GM23338 (cell line): ENCODE measurements at regions not wholly inside any gene's neighbourhood (a gene's known extent, or its start where the extent isn't known, plus 50 kb on each side); places are given as distances from the start of the nearest gene placed in this dataset.

Experiments used
- CREB1 ChIP-seq: fragments of 250-450 bp; sonication (Bioruptor Pico); IDR thresholded peaks from 2 replicates; pipeline ENCODE4 v1.5.0; 2020; ENCODE audit warnings: low read depth, mild to moderate bottlenecking, moderate library complexity
- EZH2 ChIP-seq: fragments of 200-600 bp; sonication (generic); IDR thresholded peaks from one replicate; pipeline ENCODE4 v1.8.0; 2017; ENCODE audit warnings: antibody characterized with exemption, mild to moderate bottlenecking, low read depth; ENCODE audit not compliant: unreplicated experiment
- JUNB ChIP-seq: IDR thresholded peaks from one replicate; pipeline ENCODE4 v1.6.1; 2016; ENCODE audit warnings: antibody characterized with exemption; ENCODE audit not compliant: unreplicated experiment
- NANOG ChIP-seq: IDR thresholded peaks from 2 replicates; pipeline ENCODE4 v1.6.1; 2016; ENCODE audit warnings: antibody characterized with exemption, borderline replicate concordance
- POLR2AphosphoS5 ChIP-seq: IDR thresholded peaks from 2 replicates; pipeline ENCODE4 v1.6.1; 2016; ENCODE audit warnings: antibody characterized with exemption, low read depth
- TF ChIP-seq, protein P1 (sequence below), 2 experiments: fragments of 200-600 bp in 1 of 2; sonication (generic) in 1 of 2; conservative IDR thresholded peaks; 2 replicates each; pipeline versions ENCODE4 v1.5.1 to v1.6.1; 2016 to 2017; ENCODE audit warnings: antibody characterized with exemption in 2 of 2, low read depth in 2 of 2, mild to moderate bottlenecking in 2 of 2, moderate library complexity in 1 of 2
- TF ChIP-seq, protein P2 (sequence below): fragments of 250-450 bp; sonication (Bioruptor Pico); IDR thresholded peaks from 2 replicates; pipeline ENCODE4 v1.5.0; 2020; ENCODE audit warnings: mild to moderate bottlenecking, moderate library complexity

DNA sequence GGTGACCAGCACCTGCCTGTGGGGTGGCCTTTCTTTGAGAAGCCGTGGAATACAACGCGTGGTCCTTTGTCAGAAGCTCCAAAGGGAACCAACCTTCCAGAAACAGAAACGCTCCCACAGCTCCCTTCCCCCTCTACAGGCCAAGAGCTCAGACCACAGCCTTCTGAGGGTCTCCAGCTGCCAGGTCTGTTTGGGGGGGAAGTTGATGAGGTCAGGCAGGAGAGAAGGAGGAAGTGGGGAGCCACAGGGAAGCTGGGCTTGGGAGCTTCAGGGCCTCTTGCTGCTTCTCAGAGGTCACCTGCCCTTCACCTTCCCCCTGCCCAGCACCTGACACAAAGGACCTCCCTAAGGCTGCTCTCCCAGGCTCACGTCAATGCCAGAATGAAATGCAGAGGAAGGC is 287.7 kb upstream of the ID2 start:
- TF ChIP-seq, protein P1, sequence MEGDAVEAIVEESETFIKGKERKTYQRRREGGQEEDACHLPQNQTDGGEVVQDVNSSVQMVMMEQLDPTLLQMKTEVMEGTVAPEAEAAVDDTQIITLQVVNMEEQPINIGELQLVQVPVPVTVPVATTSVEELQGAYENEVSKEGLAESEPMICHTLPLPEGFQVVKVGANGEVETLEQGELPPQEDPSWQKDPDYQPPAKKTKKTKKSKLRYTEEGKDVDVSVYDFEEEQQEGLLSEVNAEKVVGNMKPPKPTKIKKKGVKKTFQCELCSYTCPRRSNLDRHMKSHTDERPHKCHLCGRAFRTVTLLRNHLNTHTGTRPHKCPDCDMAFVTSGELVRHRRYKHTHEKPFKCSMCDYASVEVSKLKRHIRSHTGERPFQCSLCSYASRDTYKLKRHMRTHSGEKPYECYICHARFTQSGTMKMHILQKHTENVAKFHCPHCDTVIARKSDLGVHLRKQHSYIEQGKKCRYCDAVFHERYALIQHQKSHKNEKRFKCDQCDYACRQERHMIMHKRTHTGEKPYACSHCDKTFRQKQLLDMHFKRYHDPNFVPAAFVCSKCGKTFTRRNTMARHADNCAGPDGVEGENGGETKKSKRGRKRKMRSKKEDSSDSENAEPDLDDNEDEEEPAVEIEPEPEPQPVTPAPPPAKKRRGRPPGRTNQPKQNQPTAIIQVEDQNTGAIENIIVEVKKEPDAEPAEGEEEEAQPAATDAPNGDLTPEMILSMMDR (conservative IDR thresholded peaks at IDR 0.05; ENCODE audit: low read depth in 2 of 2) = no peak
- TF ChIP-seq EZH2 (no peak), POLR2AphosphoS5 (no peak), JUNB (no peak), NANOG (no peak), CREB1 (CRISPR knock-in tag) (no peak)
- TF ChIP-seq, protein P2, sequence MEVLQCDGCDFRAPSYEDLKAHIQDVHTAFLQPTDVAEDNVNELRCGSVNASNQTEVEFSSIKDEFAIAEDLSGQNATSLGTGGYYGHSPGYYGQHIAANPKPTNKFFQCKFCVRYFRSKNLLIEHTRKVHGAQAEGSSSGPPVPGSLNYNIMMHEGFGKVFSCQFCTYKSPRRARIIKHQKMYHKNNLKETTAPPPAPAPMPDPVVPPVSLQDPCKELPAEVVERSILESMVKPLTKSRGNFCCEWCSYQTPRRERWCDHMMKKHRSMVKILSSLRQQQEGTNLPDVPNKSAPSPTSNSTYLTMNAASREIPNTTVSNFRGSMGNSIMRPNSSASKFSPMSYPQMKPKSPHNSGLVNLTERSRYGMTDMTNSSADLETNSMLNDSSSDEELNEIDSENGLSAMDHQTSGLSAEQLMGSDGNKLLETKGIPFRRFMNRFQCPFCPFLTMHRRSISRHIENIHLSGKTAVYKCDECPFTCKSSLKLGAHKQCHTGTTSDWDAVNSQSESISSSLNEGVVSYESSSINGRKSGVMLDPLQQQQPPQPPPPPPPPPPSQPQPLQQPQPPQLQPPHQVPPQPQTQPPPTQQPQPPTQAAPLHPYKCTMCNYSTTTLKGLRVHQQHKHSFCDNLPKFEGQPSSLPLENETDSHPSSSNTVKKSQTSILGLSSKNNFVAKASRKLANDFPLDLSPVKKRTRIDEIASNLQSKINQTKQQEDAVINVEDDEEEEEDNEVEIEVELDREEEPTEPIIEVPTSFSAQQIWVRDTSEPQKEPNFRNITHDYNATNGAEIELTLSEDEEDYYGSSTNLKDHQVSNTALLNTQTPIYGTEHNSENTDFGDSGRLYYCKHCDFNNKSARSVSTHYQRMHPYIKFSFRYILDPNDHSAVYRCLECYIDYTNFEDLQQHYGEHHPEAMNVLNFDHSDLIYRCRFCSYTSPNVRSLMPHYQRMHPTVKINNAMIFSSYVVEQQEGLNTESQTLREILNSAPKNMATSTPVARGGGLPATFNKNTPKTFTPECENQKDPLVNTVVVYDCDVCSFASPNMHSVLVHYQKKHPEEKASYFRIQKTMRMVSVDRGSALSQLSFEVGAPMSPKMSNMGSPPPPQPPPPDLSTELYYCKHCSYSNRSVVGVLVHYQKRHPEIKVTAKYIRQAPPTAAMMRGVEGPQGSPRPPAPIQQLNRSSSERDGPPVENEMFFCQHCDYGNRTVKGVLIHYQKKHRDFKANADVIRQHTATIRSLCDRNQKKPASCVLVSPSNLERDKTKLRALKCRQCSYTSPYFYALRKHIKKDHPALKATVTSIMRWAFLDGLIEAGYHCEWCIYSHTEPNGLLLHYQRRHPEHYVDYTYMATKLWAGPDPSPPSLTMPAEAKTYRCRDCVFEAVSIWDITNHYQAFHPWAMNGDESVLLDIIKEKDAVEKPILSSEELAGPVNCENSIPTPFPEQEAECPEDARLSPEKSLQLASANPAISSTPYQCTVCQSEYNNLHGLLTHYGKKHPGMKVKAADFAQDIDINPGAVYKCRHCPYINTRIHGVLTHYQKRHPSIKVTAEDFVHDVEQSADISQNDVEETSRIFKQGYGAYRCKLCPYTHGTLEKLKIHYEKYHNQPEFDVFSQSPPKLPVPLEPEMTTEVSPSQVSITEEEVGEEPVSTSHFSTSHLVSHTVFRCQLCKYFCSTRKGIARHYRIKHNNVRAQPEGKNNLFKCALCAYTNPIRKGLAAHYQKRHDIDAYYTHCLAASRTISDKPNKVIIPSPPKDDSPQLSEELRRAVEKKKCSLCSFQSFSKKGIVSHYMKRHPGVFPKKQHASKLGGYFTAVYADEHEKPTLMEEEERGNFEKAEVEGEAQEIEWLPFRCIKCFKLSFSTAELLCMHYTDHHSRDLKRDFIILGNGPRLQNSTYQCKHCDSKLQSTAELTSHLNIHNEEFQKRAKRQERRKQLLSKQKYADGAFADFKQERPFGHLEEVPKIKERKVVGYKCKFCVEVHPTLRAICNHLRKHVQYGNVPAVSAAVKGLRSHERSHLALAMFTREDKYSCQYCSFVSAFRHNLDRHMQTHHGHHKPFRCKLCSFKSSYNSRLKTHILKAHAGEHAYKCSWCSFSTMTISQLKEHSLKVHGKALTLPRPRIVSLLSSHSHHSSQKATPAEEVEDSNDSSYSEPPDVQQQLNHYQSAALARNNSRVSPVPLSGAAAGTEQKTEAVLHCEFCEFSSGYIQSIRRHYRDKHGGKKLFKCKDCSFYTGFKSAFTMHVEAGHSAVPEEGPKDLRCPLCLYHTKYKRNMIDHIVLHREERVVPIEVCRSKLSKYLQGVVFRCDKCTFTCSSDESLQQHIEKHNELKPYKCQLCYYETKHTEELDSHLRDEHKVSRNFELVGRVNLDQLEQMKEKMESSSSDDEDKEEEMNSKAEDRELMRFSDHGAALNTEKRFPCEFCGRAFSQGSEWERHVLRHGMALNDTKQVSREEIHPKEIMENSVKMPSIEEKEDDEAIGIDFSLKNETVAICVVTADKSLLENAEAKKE (CRISPR knock-in tag) = no peak
